HK-2 (cell line): ENCODE measurements at regions not wholly inside any gene's neighbourhood (a gene's known extent, or its start where the extent isn't known, plus 50 kb on each side); places are given as distances from the start of the nearest gene placed in this dataset.
"Not testable (repeated sequence)": the region's sequence is repeated elsewhere in the genome, so short reads cannot be mapped to it uniquely, and the experiment has no call there.

Experiments
- DNase-seq: peaks from one replicate; pipeline ENCODE4 v3.0.0-alpha.2; 2018; ENCODE audit not compliant: unreplicated experiment

DNA sequence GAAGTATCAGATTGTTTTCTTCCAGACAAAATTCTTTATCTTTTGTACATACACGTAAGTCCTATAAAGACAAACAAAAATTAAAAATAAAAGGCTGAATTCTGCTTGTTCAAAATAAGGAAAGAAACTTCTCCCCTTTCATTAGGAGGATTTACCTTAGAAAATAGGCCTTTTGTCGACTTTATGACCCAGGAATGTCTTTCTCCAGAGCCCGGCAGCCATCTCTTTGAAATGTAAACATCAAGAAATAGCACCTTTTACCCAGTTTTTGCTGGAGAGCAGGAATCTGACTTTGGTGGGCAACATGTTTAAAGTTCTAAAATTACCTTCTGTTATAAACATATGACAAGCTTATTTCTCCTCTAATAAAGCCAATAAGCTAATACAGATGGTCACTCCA is 373.0 kb upstream of the FTMT start:
- DNase-seq: no peak

DNA sequence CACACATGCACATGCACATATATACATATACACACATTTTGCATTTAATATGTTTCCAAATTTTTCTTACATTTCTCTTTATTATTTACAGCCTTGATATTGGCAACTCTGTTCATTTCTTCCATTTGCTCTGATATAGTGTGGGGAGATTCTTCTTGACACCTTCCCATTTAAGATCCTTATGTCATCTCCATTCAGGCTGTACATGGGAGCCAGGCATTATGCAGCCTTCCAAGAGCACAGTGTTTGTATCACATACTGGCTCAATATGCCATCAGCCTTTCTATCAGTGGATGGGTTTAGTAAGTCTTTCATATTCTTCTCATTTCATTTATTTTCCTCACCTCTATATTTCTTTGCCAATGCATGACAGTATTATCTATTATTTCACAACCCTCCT is 372.3 kb upstream of the FTMT start:
- DNase-seq: no peak

DNA sequence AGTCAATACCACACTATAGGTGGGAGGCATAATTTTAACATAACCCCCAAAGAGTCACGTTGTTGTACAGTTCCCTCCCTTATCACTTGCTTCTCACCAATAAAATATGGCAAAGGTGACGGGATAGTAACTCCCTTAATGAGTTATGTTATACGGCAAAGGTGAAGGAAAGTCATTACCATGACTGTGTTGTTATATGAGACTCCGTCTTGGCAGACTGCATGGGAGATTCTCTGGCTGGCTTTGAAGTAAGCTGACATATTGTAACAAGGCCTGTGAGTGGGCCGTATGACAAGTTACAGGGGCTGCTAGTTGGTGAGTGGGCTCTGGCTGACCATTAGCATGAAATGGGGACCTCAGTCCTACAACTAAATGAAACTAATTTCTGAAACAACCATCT is 366.4 kb upstream of the FTMT start:
- DNase-seq: no peak

DNA sequence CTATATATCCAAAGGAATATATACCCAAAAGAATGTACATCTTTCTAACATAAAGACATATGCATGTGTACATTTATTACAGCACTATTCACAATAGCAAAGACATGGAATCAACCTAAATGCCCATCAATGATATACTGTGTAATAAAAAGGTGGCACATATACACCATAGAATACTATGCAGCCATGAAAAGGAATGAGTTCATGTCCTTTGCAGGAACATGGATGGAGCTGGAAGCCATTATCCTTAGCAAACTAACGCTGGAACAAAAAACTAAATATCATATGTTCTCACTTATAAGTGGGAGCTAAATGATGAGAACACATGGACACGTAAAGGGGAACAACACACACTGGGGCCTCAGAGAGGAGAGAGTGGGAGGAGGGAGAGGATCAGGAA is 365.7 kb upstream of the FTMT start:
- not testable (repeated sequence) for DNase-seq

DNA sequence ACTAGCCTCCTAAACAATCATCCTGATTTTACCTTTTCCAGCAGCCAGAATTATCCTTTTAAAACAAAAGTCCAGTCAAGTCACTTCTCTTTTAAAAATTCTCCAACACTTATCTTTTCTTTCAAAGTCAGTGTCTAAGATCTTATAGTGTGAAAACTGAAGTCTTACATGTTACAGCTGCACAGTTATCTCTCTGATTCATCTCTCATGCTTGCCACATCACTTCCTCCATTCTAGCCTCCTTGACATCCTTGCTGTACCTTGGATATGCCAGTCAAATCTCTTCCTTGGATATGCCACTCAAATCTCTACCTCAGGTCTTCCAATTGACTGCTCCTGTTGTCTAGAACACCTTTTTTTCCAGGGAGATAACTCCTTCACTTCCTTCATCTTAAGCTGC is 361.7 kb upstream of the FTMT start:
- no peak for DNase-seq

DNA sequence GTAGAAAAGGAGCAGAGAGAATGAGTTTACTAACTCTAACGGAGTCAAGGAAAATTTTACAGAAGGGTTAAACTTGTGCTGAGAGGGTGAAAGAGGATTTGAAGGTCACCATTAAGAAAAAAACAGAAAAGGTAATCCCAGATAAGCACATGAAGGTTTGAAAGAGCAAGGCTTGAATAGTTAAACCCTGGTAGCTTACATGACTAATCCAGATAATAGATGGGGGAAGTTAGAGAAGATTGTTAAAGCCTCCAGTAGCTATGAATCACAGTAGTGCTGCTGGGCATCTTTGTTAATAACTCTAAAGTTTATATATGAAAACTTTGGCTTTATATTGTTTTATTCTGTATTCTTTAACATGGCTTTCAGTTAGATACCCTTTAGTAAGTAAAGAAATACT is 354.5 kb upstream of the FTMT start:
- DNase-seq: no peak

DNA sequence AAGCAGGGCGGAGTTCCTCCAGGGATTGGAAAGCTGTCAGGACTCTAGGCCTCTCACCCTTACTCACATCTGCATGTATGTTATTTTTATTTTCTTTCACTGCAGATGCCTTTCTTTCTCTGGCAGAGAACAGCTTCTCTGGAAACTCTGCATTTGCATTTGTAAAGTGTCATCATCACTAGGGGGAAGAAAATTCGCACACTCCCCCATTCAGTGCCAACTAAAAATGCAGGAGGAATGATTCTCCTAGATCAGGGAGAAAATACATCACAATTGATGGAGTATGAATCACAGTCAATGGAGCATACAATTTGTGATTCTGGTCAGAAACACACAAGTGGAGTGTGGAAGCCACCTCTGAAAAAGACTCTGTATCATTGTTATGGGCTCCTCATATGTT is 351.4 kb upstream of the FTMT start:
- no peak for DNase-seq

DNA sequence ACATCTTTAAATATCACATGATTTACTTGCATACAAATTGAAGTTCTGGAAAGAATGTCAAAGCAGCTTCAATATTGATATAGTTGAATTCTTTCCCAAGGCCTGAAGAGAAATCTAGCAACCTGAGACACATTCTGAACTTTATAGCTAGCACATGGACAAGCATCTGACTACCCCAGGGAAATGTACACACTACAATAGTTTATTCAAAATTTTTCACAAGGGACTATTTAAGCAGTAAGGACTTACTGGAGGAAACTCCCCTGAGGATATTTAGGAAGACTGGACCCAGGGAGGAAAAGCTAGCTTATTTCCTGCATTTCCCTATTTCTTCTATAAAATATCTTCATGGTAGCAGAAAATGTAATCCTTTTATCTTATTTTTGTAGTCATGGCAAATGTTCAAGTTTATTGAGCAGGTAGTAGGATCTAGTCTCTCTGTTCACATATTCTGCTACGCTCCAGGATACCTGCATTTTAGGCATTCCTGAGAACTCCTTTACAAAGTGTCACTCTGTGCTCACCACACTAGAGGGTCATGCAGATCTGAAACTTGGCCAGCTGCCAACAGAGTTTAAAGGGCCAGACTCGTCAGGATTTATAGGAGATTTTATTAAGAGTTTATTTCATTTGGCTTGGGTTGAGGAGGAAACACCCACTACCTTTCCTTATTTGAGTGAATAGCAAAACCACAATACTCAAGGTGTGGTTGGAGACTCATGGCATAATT is 348.4 kb upstream of the FTMT start:
- DNase-seq: no peak

DNA sequence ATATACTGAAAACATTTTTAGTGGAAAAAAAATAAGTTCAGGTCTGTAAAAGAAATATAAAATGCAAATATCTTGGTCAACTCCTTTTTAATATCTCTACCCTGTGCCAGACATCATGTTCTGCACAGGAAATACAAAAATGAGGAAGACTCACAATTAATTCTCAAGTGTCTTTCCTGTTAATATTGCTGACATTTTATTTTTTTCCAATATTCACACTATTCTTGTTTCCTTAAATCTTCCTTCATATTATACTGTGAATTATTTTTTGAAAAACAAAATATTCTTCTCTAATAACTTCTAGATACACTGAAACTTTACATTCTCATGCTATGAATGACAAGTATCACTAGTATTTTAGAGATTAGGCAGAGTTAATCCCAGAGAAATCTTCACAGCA is 334.7 kb upstream of the FTMT start:
- DNase-seq: no peak

DNA sequence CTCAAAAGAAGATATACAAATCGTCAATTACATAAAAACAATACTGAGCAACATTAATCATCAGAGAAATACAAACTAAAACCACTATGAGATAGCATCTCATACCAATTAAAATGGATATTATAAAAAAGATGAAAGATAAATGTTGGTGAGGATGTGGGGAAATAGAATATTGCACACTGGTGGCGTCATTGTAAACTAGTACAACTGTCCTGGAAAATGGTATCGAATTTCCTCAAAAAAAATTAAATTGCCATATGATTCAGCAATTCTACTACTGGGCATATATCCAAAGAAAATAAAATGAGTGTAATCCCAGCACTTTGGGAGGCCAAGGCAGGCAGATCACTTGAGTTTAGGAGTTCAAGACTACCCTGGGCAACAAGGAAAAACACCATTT is 326.0 kb upstream of the FTMT start:
- DNase-seq: no peak

DNA sequence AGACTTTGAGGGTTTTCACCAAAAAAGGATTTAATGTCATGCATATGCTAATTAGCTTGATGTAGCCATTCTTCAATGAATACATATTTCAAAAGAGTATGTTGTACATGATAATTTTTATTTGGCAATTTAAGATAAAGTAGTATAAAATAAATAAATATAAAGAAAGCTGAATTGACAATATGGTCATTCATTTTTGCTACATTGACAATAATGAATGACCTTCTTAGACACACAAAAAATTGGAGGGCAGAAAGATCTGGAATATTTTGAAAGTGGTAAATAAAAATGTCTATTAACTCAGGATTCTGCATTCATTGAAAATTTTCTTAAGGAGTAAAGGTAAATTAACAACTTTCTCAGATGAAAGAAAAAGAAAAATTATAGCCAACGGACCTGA is 324.8 kb upstream of the FTMT start:
- DNase-seq: no peak

DNA sequence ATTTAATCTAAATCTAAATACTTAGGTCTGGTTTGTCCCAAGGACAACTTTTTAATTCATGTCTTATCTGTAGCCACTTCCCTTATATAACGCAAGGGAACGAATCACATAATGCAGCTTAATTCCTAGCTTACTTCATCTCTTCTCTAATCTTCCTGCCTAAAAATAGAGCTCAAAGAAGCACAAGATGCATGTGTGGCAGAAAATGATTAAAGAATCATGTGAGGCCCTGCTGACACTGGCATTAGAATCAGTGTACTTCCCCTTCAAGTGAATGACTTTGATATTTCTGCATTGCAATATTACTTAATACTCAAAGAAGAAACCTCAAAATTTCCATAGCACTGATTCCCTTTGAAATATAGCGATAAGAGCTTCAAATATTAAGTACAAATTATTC is 317.9 kb upstream of the FTMT start:
- DNase-seq: no peak

DNA sequence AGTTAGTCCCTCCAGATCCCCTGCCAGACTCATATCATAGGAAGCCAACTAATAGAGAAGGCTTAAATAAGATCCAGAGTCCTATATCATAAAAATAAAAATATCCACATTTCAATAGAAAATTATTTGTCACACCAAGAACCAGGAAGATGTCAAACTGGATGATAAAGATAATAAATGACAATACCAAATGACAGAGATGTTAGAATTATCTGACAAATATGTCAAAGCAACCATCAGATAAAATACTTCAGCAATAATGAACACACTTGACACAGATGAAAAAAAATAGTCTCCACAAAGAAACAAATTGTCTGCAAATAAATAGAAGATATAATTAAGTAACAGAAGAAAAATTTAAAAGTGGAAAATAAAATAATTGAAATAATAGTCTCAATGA is 300.7 kb upstream of the FTMT start:
- no peak for DNase-seq

DNA sequence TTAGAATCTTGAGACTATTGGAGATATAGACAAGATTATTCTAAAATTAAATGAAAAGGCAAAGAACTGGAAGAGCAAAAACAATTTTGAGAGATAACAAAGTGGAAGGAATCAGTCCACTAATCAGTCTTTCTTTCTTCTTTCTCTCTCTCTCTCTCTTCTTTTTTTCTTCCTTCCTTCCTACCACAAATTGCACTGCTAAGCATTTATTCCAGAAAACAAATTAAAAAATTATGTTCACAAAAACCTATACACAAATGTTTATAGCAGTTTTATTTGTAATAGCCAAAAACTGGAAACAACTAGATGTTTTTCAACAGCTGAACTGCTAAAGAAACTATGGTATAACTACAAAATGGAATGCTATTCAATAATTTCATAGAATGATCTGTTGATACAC is 291.9 kb upstream of the FTMT start:
- DNase-seq: no peak

DNA sequence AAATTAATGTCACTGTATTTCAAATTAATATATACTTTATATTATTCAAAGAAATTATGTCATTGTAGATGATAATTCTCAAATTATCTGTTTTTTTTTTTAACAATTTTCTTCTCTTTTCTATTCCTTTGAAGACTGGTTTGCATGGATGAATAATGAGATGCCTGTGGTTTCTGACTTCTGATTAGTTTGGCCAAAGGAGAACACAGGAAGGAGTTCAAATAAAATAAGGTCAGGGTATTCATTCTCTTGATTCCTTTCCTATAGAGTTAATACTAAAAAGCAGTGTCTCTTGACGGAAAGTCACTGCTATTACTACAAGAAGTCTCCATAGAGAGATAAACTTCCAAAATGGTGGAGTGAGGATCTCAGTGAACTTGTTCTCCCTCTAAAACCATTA is 279.6 kb upstream of the FTMT start:
- DNase-seq: no peak

DNA sequence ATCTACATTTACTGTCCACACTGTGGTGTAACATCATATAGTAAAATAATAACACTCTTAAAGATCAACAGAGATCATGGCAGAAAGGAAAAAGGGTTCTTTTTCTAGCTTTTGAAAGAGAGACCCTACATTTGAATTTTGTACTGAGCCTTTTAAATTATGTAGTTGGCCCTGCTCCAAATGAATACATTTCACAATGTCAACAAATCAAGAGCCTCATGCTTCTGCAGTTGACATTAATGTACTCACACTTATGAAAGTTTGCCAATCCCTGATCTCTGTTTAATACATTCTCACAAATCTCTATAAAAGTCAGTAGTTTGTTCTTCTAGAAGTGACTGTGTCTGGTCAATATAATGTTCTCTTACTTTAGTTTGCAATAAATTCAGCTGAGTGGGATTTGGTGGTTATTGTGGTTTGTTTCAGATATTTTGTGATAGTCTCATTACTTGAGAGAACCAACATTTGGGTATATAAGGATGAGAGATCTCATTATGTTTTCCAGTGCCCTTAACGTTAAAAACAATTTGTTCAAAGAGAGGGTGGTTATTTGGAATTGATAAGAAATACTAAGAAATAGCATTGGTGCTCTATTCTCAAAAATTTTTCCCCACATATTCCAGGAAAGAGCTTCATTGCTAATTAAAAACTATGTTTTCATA is 277.8 kb upstream of the FTMT start:
- DNase-seq: no peak

DNA sequence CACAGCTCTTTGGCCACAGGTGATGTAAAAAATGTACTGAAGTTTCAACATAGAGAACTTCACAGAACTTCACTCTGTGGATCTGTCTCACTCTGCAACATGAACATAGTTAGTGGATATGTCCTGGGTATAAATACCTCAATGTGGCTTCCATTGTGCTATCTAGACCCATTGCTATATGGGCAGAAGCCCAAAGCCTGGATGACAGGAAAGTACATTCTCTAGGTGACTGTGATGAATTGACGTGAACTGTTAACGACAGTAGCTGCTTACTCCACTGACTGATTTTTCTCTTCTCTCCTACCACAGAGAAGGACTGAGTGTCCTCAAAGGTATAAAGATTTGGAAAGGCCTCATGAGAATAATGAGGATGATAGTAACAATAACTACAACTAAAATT is 270.1 kb upstream of the FTMT start:
- DNase-seq: no peak

DNA sequence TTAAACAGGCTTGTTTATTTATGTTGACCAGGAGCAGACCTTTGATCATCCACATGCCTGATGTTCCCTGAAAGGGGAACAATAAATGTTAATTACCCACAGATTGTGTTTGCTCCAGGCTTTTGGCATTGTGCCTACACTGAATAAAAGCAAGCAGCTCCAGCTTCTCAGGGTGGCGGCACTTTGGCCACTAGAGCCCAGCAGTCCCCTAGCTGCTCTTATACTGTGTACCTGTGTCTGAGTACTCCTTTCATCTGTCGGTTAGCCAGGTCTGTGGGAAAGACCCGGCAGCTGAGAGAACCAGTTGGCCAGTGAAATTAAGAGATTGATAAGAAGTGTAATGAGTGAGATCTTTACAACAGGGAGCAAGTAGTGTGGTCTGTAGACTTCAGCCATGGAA is 254.8 kb upstream of the FTMT start:
- DNase-seq: no peak

DNA sequence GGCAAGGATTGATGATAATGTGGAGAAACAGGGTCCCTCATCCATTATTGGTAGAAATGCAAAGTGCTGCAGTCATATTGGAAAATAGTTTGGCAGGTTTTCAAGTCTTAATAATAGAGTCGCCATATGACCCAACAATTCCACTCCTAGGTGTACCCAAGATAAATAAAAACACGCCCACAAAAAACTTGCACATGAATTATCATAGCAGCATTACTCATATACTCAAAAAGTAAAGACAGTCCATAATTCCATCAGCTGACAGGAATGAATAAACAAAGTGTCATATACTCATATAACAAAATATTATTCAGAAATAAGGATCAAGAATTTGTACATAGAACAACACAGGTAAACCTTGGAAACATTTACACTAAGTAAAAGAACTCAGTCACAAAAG is 242.9 kb upstream of the FTMT start:
- no peak for DNase-seq

DNA sequence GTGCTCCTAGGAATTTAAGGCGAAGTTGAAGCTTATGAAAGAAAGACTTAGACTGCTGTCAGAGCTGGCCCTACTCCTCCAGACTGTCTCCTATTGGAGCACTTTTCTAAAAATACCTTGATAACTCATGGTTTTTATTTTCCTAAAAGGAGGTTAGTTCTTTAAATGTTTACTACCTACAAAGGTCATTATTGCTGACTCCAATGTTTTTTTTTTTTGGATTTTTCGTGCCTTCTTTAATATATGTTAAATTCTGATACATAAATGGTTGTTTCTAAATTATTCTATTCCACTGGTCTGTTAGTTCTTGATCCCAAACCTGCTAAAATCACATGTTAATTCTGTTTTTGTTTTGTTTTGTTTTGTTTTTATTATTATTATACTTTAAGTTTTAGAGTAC is 227.6 kb upstream of the FTMT start:
- DNase-seq: no peak

DNA sequence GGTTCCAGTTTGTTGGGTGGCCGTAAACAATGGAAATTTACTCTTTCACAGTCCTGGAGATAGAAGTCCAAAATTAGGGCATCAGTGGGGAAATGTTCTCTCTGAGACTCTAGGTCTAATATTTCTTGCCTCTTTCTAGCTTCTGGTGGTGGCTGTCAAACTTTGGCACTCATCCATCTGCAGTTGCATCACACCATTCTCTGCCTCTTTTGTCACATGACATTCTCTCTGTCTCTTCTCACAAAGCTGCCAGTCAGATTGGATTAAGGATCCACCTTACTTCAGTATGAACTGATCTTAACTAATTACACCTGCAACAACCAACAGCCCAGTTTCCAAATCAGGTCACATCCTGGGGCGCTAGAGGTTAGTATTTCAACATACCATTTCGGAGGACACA is 222.9 kb upstream of the FTMT start:
- DNase-seq: no peak

DNA sequence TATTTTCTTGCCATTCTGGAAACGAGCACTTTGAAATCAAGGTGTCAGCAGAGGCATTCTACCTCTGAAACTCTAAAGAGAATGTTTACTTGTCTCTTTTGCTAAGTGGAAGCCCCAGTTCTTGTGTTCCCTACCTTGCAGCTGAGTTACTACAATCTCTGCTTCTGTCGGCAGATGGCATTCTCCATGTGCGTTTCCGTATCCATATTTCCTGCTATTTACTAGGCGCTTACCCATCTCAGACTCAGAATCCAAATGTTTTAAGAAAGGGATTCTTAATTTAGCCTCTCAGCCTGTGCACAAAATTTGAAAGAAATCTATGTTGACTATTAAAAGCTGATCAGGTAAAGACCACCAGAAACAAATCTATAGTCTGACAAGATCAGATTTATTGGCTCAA is 221.3 kb upstream of the FTMT start:
- DNase-seq: no peak

DNA sequence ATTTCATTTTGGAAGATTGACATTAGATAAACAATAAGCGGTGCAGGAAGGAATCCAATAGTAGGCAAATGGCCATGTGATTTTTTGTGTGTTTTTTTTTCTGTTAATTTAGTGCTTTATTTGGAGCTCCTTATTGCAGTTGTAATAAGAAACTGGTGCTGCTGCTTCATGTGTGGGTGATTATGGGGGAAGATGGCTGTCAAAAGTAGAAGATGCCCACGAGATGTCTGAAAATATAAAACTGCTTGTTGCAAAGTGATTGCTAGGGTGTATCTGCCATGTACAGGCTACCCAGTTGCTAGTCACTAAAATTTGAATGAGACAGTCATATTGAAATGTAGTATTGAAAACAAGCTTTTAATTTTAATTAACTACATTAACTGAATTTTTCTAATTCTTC is 216.7 kb upstream of the FTMT start:
- no peak for DNase-seq

DNA sequence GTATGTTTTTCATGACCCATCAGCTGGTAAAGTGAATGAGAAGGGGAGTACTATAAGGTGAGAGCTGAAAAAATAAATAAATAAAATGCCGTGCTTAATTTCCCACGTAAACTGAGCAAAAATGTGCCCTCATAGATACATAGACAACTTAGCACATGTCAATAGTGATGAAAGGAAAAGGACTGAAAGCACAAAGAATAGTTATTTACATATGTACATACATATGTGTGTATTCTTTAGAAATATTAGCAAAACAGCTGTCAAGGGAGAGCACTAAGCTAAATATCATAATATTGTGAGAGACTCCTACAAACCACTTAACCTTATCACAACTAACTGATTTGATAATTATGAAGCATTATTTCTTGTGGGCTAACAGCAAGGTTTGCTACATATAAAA is 213.6 kb upstream of the FTMT start:
- no peak for DNase-seq
